RWPE2 (cell line): ENCODE measurements at regions not wholly inside any gene's neighbourhood (a gene's known extent, or its start where the extent isn't known, plus 50 kb on each side); places are given as distances from the start of the nearest gene placed in this dataset.
A peak's percentile ranks its signal among the peaks of the same experiment; 100 is the strongest.

Source experiments
- ATAC-seq: fragments of 200-7000 bp; cut with Tn5 transposase; 3 replicates; pipeline ENCODE4 v1.9.1; 2021; ENCODE audit warnings: low read depth
- DNase-seq: peaks from one replicate; pipeline ENCODE4 v3.0.0-alpha.2; 2020; ENCODE audit warnings: low spot score
- H3K27ac ChIP-seq: fragments of 450-650 bp; 2 replicates; pipeline ENCODE4 v1.5.1; 2017; ENCODE audit warnings: mild to moderate bottlenecking; ENCODE audit not compliant: poor library complexity, severe bottlenecking
- H3K27me3 ChIP-seq: fragments of 250-450 bp; sonication (Bioruptor Pico); 2 replicates; pipeline ENCODE4 v1.5.1; 2021; ENCODE audit warnings: mild to moderate bottlenecking, moderate library complexity; ENCODE audit not compliant: insufficient read depth, poor library complexity, severe bottlenecking
- H3K36me3 ChIP-seq: fragments of 250-450 bp; sonication (Bioruptor Pico); 2 replicates; pipeline ENCODE4 v1.5.1; 2020; ENCODE audit warnings: low read depth, mild to moderate bottlenecking, moderate library complexity
- H3K4me1 ChIP-seq: fragments of 250-450 bp; sonication (Bioruptor Pico); 2 replicates; pipeline ENCODE4 v1.5.1; 2021; ENCODE audit warnings: mild to moderate bottlenecking, moderate library complexity; ENCODE audit not compliant: insufficient read depth, poor library complexity, severe bottlenecking
- H3K4me3 ChIP-seq: fragments of 250-450 bp; sonication (Bioruptor Pico); 2 replicates; pipeline ENCODE4 v1.5.1; 2021; ENCODE audit warnings: mild to moderate bottlenecking, moderate library complexity; ENCODE audit not compliant: severe bottlenecking
- H3K9me3 ChIP-seq: fragments of 250-450 bp; sonication (Bioruptor Pico); 2 replicates; pipeline ENCODE4 v1.5.1; 2021; ENCODE audit warnings: mild to moderate bottlenecking, moderate library complexity; ENCODE audit not compliant: severe bottlenecking
- TF ChIP-seq, protein P1 (sequence below): fragments of 450-650 bp; IDR thresholded peaks from one replicate; pipeline ENCODE4 v1.5.1; 2017; ENCODE audit warnings: mild to moderate bottlenecking, moderate library complexity; ENCODE audit not compliant: poor library complexity, severe bottlenecking

DNA sequence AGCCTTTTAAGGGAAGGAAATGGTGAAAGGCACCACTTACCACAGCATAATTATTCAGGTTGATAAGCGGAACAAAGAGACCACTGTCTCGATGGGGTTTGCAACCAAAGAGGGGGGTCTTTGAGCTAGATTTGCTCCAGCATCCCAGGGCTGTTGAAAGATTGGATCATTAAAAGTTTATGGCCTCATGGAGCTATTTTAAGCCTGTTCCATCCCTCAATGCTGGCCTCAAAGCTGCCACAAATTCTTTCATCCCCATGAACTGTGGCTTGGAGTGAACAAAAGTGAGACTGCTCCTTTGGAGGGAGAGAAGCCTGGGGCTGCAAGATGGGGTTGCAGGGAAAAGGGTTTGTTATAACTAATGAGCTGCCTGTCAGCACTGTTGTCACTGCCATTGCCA, 209.8 kb downstream of the RTL9 start:
- no peaks in the 10 kb centered on the region for H3K4me1 ChIP-seq
- ATAC-seq, result no peak

DNA sequence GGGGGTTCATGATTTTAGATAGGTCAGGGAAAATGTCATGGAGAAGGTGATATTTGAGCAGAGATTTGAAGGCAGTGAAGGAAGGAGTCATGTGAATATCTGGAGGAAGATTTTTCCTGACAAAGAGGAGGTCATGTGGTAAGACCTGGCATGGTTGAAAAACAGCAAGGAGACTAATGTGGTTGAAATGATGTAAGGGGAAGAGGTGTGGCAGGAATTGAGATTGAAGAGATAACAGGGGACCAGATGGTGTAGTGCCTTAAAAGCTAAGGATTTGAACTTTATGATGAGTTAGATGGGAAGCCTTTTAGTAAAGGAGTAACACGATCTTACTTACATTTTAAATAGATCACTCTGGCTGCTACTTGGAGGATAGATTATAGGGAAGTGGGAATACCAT, 210.9 kb downstream of the RTL9 start:
- H3K27ac ChIP-seq, result no peak overlapping the region
- no peaks in the 10 kb centered on the region for H3K27me3 ChIP-seq
- H3K4me3 ChIP-seq, result no peak overlapping the region
- peak; percentile 52; the same call in 2 of the 3 replicates for ATAC-seq
- no peak for DNase-seq
- H3K4me1 ChIP-seq, result no peaks in the 10 kb centered on the region
- no peaks in the 10 kb centered on the region for H3K36me3 ChIP-seq
- no peaks in the 10 kb centered on the region for H3K9me3 ChIP-seq
- TF ChIP-seq, protein P1, sequence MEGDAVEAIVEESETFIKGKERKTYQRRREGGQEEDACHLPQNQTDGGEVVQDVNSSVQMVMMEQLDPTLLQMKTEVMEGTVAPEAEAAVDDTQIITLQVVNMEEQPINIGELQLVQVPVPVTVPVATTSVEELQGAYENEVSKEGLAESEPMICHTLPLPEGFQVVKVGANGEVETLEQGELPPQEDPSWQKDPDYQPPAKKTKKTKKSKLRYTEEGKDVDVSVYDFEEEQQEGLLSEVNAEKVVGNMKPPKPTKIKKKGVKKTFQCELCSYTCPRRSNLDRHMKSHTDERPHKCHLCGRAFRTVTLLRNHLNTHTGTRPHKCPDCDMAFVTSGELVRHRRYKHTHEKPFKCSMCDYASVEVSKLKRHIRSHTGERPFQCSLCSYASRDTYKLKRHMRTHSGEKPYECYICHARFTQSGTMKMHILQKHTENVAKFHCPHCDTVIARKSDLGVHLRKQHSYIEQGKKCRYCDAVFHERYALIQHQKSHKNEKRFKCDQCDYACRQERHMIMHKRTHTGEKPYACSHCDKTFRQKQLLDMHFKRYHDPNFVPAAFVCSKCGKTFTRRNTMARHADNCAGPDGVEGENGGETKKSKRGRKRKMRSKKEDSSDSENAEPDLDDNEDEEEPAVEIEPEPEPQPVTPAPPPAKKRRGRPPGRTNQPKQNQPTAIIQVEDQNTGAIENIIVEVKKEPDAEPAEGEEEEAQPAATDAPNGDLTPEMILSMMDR, result no peak

More for the DNA sequence above, 209.8 kb downstream of the RTL9 start:
- DNase-seq, result no peak
- Histone ChIP-seq H3K36me3 (no peaks in the 10 kb centered on the region), H3K4me3 (no peak overlapping the region), H3K27me3 (no peaks in the 10 kb centered on the region), H3K9me3 (no peaks in the 10 kb centered on the region), H3K27ac (no peak overlapping the region)
- TF ChIP-seq, protein P1, result no peak

DNA sequence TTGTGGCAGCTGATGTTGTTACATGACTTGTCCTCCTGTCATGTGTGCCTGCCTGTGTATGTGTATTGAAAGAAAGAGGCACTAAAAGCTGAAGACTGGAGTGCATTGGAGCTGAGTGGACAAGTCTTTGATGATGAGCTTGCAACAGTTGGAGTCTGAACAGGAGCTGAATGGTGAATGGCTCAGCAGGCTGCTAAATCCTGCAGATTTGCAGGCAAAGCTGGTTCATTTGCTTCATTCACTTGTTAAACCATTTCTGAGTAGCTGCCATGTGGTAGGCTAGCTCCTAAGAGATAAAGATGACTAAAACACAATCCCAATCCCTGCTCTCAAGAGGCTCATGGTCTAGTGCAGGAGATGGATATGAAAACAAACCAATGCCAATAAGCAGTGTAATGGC, 217.3 kb downstream of the CHRDL1 start:
- H3K36me3 ChIP-seq, result no peaks in the 10 kb centered on the region
- ATAC-seq (no peak), DNase-seq (no peak)
- H3K27me3 ChIP-seq, result no peaks in the 10 kb centered on the region
- TF ChIP-seq, protein P1, result no peak
- H3K27ac ChIP-seq, result no peak overlapping the region
- no peaks in the 10 kb centered on the region for H3K9me3 ChIP-seq
- no peaks in the 10 kb centered on the region for H3K4me1 ChIP-seq
- no peak overlapping the region for H3K4me3 ChIP-seq

DNA sequence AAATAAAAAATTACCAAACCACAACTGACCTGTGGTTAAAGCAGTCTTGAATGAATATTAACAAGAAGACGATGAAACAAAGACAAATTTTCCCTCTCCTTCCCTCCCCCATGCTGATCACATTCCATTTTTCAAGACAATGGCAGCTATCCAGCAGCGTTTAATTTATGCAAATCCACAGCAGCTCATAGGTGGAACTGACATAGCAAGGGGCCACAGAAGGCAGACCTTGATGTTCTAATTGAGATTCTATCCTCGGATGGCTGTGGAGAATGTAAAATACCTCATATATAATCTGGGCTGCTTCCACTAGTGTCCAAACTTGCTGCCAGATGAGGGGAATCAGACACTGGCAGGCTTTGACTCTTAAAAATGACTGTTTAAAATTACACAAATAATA, 211.5 kb downstream of the CHRDL1 start:
- no peaks in the 10 kb centered on the region for H3K4me1 ChIP-seq
- TF ChIP-seq, protein P1, result no peak
- H3K27ac ChIP-seq, result no peak overlapping the region
- H3K27me3 ChIP-seq, result no peaks in the 10 kb centered on the region
- no peak for DNase-seq
- H3K36me3 ChIP-seq, result no peaks in the 10 kb centered on the region
- no peak for ATAC-seq
- no peaks in the 10 kb centered on the region for H3K9me3 ChIP-seq
- H3K4me3 ChIP-seq, result no peak overlapping the region

DNA sequence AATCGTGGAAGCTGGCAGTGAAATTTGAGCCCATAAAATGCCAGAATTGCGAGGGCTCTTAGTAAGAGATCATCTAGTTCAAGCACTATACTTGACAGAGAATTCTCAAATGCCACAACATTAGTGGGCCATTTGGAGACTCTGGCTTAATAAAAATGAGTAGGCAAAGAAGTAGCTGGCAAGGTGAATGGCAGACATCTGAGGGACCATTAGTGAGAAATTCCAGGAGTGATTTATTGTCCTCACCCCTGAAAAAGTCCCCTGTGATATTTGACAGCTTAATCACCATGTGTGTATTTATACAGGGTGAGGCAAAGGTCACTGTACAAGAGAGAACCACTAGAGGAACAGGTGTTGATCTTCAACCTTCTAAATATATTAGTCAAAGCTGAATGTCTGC, 207.5 kb downstream of the CHRDL1 start:
- DNase-seq, result no peak

More for the DNA sequence above, 207.5 kb downstream of the CHRDL1 start:
- no peak for ATAC-seq
- Histone ChIP-seq H3K9me3 (no peaks in the 10 kb centered on the region), H3K4me3 (no peak overlapping the region), H3K27me3 (no peaks in the 10 kb centered on the region), H3K36me3 (no peaks in the 10 kb centered on the region), H3K4me1 (no peaks in the 10 kb centered on the region), H3K27ac (no peak overlapping the region)
- TF ChIP-seq, protein P1, result no peak
